Stimulated activated naive CD8-positive, alpha-beta T cell treated with anti-CD3 and anti-CD28 coated beads, Interleukin-15, amount 100 ng/mL, for 72 hours (primary cell): ENCODE measurements at regions not wholly inside any gene's neighbourhood (a gene's known extent, or its start where the extent isn't known, plus 50 kb on each side); places are given as distances from the start of the nearest gene placed in this dataset.

Experiments
- ATAC-seq: fragments of 150-1000 bp; cut with Tn5 transposase; 2 replicates; pipeline ENCODE4 v1.10.0; 2021; ENCODE audit warnings: mild to moderate bottlenecking, moderate library complexity
- DNase-seq, 2 donors: peaks; one replicate each; pipeline ENCODE4 v3.0.0; 2021 to 2022
- H3K27ac Mint-ChIP-seq, 2 donors: one replicate each; pipeline ENCODE4 v1.8.0; 2022; ENCODE audit warnings: mild to moderate bottlenecking in 2 of 2, mixed read lengths in 2 of 2, moderate library complexity in 2 of 2
- H3K27me3 Mint-ChIP-seq: one replicate; pipeline ENCODE4 v1.8.0; 2022; ENCODE audit warnings: mixed read lengths
- H3K4me1 Mint-ChIP-seq: one replicate; pipeline ENCODE4 v1.8.0; 2022; ENCODE audit warnings: mild to moderate bottlenecking, mixed read lengths
- H3K4me3 Mint-ChIP-seq, 2 donors: one replicate each; pipeline ENCODE4 v1.8.0; 2022; ENCODE audit warnings: mild to moderate bottlenecking in 2 of 2, mixed read lengths in 2 of 2, moderate library complexity in 1 of 2
- H3K9me3 Mint-ChIP-seq, 2 donors: one replicate each; pipeline ENCODE4 v1.8.0; 2022; ENCODE audit warnings: mixed read lengths in 2 of 2

GRCh38 chr16:85460252-85461021, 152.7 kb upstream of the GSE1 start:
- Mint-ChIP-seq H3K4me3 (no peak overlapping the region), H3K4me1 (peaks cover 26% of the 10 kb centered on the region), H3K27ac (no peak overlapping the region), H3K27me3 (peaks cover 48% of the 10 kb centered on the region), H3K9me3 (no peaks in the 10 kb centered on the region)
- DNase-seq (no peak), ATAC-seq (no peak)

- Mint-ChIP-seq H3K9me3 (no peaks in the 10 kb centered on the region), H3K4me3 (no peak overlapping the region), H3K27me3 (peaks cover 53% of the 10 kb centered on the region), H3K27ac (no peak overlapping the region), H3K4me1 (peaks cover 26% of the 10 kb centered on the region)
- ATAC-seq (no peak), DNase-seq (no peak)
Measured at GRCh38 chr16:85461022-85461813, 151.9 kb upstream of the GSE1 start.

- H3K4me1 Mint-ChIP-seq = peaks cover 26% of the 10 kb centered on the region
- peaks cover 53% of the 10 kb centered on the region for H3K27me3 Mint-ChIP-seq
- DNase-seq (no peak), ATAC-seq (peak; percentile 63)
- no peak overlapping the region for H3K27ac Mint-ChIP-seq
- H3K4me3 Mint-ChIP-seq = peak overlapping the region; percentile 77 to 85
- no peaks in the 10 kb centered on the region for H3K9me3 Mint-ChIP-seq
Measured at GRCh38 chr16:85461814-85462713, 151.1 kb upstream of the GSE1 start.

GRCh38 chr16:85462714-85463611, 150.2 kb upstream of the GSE1 start:
- DNase-seq = no peak
- H3K4me3 Mint-ChIP-seq = peak overlapping the region; percentile 29 to 73
- no peak overlapping the region for H3K27ac Mint-ChIP-seq
- no peaks in the 10 kb centered on the region for H3K9me3 Mint-ChIP-seq
- peaks cover 53% of the 10 kb centered on the region for H3K27me3 Mint-ChIP-seq
- peak; percentile 48 for ATAC-seq
- peaks cover 26% of the 10 kb centered on the region for H3K4me1 Mint-ChIP-seq

DNA sequence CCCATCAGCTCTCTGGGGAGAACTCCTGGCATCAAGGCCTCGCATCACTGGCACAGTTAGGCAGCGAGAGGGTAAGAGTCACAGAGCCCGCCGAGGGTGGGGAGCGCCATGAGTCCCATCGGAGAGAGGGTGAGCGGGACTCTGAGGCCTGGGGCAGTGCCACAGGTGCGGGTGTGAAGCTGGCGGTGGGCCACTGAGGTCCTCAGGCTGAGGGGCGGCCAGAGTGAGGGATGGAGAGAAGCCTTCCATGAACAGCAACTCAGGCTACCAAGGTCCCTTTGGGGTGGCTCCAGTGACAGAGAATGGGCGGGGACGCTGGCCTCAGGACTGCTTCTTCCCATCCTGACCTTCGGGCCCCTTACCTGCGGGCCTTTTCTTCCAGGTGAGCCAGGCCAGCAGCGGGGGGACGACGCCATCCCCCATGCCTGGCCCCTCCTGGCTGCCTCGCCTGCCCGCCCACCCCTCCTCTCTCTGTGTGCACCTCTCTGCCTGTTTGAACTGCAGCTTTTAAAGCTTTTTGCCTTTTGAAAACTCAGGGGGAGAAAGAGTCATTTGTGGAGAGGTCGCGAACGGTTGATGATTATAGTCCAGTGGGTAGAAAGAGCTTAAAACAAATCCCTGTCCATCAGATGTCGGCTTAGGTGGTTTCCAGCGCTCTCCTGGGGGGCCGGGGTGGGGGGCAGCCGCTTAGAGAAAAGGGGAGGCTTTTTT, 149.3 kb upstream of the GSE1 start:
- peaks cover 53% of the 10 kb centered on the region for H3K27me3 Mint-ChIP-seq
- DNase-seq = no peak
- H3K27ac Mint-ChIP-seq = no peak overlapping the region
- no peak for ATAC-seq
- peaks cover 26% of the 10 kb centered on the region for H3K4me1 Mint-ChIP-seq
- H3K9me3 Mint-ChIP-seq = no peaks in the 10 kb centered on the region
- peak overlapping the region in 1 of 2 donors; percentile 73 for H3K4me3 Mint-ChIP-seq

DNA sequence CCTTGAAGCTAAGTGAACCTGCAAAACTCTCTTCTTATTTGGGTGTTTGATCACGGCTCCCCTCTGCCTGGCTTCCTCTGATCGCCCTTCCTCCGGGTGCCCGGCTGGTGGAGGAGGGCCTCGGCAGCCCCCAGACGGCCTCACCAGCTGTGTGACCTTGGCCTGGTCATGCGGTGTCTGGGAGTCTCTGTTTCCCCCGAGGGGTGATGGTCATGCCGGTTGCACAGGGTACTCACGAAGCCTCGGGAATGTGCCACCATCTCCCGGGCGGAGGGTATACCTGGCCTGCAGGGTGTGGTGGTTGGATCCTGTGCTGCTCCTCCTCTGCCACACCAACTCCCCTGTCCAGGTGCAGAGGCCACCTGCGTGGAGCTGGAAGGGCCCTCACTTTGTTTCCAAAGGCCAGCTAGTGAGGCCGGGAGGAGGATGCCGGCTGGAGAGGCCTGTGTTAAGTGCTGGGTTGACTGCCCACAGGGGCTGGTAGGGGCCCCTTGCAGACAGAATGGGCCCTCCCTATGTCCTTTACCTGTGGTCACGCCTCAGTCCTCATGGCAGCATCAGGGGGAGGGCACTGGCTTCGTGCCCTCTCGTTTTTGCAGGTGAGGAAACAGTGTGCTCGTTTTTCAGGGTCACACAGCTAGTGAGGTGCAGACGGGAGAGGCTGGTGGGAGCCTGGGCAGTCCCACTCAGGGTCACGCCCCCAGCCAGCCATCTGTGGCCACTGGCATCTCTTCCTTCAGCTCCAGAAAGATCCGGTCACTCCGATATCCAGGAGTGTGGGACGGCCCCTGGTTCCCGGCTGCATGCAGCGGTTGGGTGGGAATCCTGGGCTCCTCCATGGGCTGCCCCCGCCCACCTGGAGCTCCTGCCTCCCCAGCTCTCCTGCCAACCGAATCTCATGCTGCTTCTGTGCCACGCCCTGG, 148.5 kb upstream of the GSE1 start:
- Mint-ChIP-seq H3K4me1 (peaks cover 26% of the 10 kb centered on the region), H3K27ac (no peak overlapping the region), H3K9me3 (no peaks in the 10 kb centered on the region), H3K27me3 (peaks cover 53% of the 10 kb centered on the region), H3K4me3 (no peak overlapping the region)
- DNase-seq (no peak), ATAC-seq (no peak)

DNA sequence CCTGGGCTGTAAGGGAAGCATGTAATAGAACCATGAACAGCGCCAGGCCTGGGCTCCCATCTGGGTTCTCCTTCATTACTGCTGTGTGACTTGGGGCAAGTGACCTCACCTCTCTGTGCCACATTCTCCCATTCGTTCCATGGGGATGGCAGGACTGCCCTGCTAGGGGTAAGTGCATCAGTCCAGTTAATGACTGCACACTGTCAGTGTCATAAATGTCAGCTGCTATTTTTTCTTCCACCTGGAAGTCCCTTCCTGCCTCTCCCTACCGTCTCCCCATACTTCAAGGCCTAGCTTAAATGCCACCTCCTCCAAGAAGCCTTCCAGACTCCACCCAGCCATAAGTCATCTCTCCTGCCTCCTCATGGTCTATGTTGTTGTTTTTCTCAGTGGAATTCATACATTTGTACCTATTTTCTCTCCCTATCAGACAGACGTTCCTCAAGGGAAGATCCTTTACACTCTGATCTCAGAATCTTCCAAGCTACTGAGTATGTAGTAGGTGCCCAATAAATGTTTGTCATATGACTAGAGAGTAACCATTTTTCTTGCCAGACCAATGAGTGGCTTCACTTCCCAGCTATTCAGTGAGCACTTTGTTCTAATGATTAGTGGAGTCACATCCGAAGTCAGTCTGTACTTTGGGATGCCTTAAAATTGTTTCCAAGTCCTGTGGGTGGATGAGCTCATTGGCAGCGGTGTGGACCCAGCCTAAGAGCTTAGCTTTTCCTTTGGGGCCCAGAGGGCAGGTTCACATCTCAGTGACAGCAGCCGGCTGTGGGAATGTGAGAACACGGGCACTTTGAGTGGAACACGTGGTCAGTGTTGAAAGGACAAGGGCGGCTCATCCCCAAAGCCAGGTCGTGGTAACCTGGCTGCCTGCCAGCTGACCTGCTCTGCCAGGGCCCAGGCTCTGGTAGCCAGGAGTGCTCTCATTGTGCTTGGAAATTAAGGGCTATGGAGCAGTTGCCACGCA, 147.5 kb upstream of the GSE1 start:
- no peak overlapping the region for H3K27ac Mint-ChIP-seq
- H3K4me3 Mint-ChIP-seq = no peak overlapping the region
- no peak for ATAC-seq
- DNase-seq = no peak
- H3K9me3 Mint-ChIP-seq = no peaks in the 10 kb centered on the region
- H3K27me3 Mint-ChIP-seq = peaks cover 47% of the 10 kb centered on the region
- peaks cover 25% of the 10 kb centered on the region for H3K4me1 Mint-ChIP-seq

DNA sequence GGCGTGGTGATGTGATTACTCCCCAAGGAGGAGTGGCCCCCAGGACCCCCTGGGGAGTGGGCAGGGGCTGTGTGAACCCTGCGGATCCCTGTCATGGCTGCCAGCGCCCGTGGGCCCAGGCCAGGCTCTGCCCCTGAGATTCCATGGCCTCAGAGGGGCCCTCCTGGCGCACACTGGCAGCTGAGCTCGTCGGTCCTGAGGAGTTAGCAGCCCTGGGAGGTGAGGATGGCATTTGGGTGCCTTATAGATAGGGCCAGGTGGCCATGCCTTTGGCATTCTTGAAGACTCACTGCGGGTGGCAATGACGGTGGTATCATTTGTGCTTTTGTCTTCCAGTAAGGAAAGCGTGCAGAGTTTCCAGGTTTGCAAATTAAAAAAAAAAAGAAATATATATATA, 146.8 kb upstream of the GSE1 start:
- Mint-ChIP-seq H3K9me3 (no peaks in the 10 kb centered on the region), H3K4me1 (peaks cover 20% of the 10 kb centered on the region), H3K27me3 (peaks cover 41% of the 10 kb centered on the region), H3K27ac (no peak overlapping the region), H3K4me3 (no peak overlapping the region)
- ATAC-seq (no peak), DNase-seq (no peak)

DNA sequence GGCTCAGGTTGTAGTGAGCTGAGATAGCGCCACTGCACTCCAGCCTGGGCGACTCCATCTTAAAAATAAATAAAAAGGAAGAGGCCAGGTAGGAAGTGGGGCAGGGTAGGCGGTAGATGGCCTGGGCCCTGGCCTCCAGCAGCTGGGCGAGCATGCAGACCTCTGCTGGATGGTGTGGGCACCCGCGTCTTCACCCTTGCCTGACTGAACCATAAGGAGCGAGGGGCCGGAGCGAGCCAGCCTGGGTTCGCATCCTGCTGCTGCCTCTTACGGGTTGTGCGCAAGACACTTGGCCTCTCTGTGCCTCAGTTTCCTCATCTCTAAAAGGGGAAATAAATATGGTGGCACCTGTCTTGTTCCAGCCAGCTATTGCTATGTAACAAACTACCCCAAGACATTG, 146.1 kb upstream of the GSE1 start:
- no peaks in the 10 kb centered on the region for H3K9me3 Mint-ChIP-seq
- H3K27me3 Mint-ChIP-seq = peaks cover 34% of the 10 kb centered on the region
- peaks cover 17% of the 10 kb centered on the region for H3K4me1 Mint-ChIP-seq
- H3K4me3 Mint-ChIP-seq = no peak overlapping the region
- DNase-seq (no peak), ATAC-seq (no peak)
- no peak overlapping the region for H3K27ac Mint-ChIP-seq

GRCh38 chr16:85469929-85470590, 143.1 kb upstream of the GSE1 start:
- ATAC-seq = peak; percentile 40
- Mint-ChIP-seq H3K4me3 (no peak overlapping the region), H3K27me3 (peaks cover 23% of the 10 kb centered on the region), H3K4me1 (peaks cover 14% of the 10 kb centered on the region), H3K27ac (no peak overlapping the region), H3K9me3 (no peaks in the 10 kb centered on the region)
- no peak for DNase-seq

DNA sequence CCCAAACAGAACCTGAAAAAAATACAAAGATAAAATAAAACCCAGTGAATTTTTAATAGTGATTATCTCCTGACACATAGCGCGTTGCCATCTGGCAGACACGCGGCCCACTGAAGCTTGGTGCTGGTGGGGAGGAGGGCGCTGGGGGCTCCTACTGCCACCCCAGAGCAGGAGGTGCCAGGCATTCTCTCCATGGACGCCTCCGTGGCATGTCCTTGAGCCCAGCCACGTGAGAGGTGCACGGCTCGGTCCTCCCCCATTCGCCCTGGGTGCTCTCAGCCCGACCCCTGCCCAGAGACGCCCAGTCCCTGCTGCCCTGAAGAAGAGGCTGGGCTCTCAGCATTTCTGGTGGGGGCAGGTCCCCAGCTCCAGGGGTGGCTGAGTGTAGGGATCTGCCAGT, 142.2 kb upstream of the GSE1 start:
- no peak overlapping the region for H3K27ac Mint-ChIP-seq
- peaks cover 16% of the 10 kb centered on the region for H3K27me3 Mint-ChIP-seq
- H3K4me1 Mint-ChIP-seq = peaks cover 14% of the 10 kb centered on the region
- no peak for ATAC-seq
- no peak overlapping the region for H3K4me3 Mint-ChIP-seq
- DNase-seq = no peak
- H3K9me3 Mint-ChIP-seq = no peaks in the 10 kb centered on the region
